Natural killer cell treated with Interleukin-12 subunit alpha and Interleukin-12 subunit beta and Interleukin-15 and Interleukin-18, amount 100 ng/mL, for 72 hours (primary cell): ENCODE measurements at regions not wholly inside any gene's neighbourhood (a gene's known extent, or its start where the extent isn't known, plus 50 kb on each side); places are given as distances from the start of the nearest gene placed in this dataset.

Experiments used
- ATAC-seq, 2 donors: fragments of 150-1000 bp; cut with Tn5 transposase in 1 of 2; sonication (Bioruptor Pico), chemical (Tn5 transposase) in 1 of 2; 2 replicates each; pipeline ENCODE4 v1.10.0; 2021
- DNase-seq: peaks from one replicate; pipeline ENCODE4 v3.0.0; 2022; ENCODE audit warnings: low spot score
- H3K27ac Mint-ChIP-seq, 2 donors: 1 replicate in 1 of 2; 2 replicates in 1 of 2; pipeline ENCODE4 v1.8.0; 2022; ENCODE audit warnings: mixed read lengths in 2 of 2, mild to moderate bottlenecking in 1 of 2, moderate library complexity in 1 of 2
- H3K27me3 Mint-ChIP-seq, 2 donors: 1 replicate in 1 of 2; 2 replicates in 1 of 2; pipeline ENCODE4 v1.8.0; 2022; ENCODE audit warnings: mixed read lengths in 2 of 2
- H3K36me3 Mint-ChIP-seq: one replicate; pipeline ENCODE4 v1.8.0; 2022; ENCODE audit warnings: mixed read lengths
- H3K4me1 Mint-ChIP-seq, 2 donors: 1 replicate in 1 of 2; 2 replicates in 1 of 2; pipeline ENCODE4 v1.8.0; 2022; ENCODE audit warnings: low read depth in 2 of 2, mixed read lengths in 2 of 2, mild to moderate bottlenecking in 1 of 2
- H3K4me3 Mint-ChIP-seq: one replicate; pipeline ENCODE4 v1.8.0; 2022; ENCODE audit warnings: mixed read lengths
- H3K9me3 Mint-ChIP-seq: 2 replicates; pipeline ENCODE4 v1.8.0; 2022; ENCODE audit warnings: mixed read lengths

GRCh38 chr5:125348936-125349831 is 602.7 kb upstream of the ZNF608 start:
- Mint-ChIP-seq H3K27ac (no peak overlapping the region), H3K4me3 (no peak overlapping the region), H3K9me3 (peaks cover 8% of the 10 kb centered on the region), H3K27me3 (peaks cover 6 to 9% of the 10 kb centered on the region in 2 donors), H3K4me1 (peaks cover 0 to 3% of the 10 kb centered on the region in 2 donors), H3K36me3 (no peaks in the 10 kb centered on the region)
- no peak for DNase-seq
- no peak for ATAC-seq

GRCh38 chr5:125357660-125358059 is 611.2 kb upstream of the ZNF608 start:
- ATAC-seq, result no peak

GRCh38 chr5:125365747-125366146 is 619.3 kb upstream of the ZNF608 start:
- Mint-ChIP-seq H3K27me3 (no peaks in the 10 kb centered on the region), H3K4me3 (no peak overlapping the region), H3K27ac (no peak overlapping the region), H3K36me3 (peaks cover 4% of the 10 kb centered on the region), H3K9me3 (peaks cover 6% of the 10 kb centered on the region), H3K4me1 (no peaks in the 10 kb centered on the region)
- no peak for DNase-seq
- ATAC-seq, result no peak

More at GRCh38 chr5:125357660-125358059, 611.2 kb upstream of the ZNF608 start:
- Mint-ChIP-seq H3K27ac (no peak overlapping the region), H3K36me3 (peaks cover 11% of the 10 kb centered on the region), H3K27me3 (peaks cover 4 to 6% of the 10 kb centered on the region in 2 donors), H3K4me1 (no peaks in the 10 kb centered on the region), H3K9me3 (peaks cover 20% of the 10 kb centered on the region), H3K4me3 (no peak overlapping the region)
- no peak for DNase-seq

- DNase-seq (no peak), ATAC-seq (no peak)
- Mint-ChIP-seq H3K4me3 (no peak overlapping the region), H3K9me3 (peaks cover 6% of the 10 kb centered on the region), H3K36me3 (peaks cover 4% of the 10 kb centered on the region), H3K27me3 (no peaks in the 10 kb centered on the region), H3K4me1 (no peaks in the 10 kb centered on the region), H3K27ac (no peak overlapping the region)
Measured at GRCh38 chr5:125367702-125368101, 621.3 kb upstream of the ZNF608 start.

GRCh38 chr5:125370461-125371205 is 624.2 kb upstream of the ZNF608 start:
- H3K27ac Mint-ChIP-seq, result no peak overlapping the region
- peaks cover 4% of the 10 kb centered on the region for H3K36me3 Mint-ChIP-seq
- H3K4me1 Mint-ChIP-seq, result no peaks in the 10 kb centered on the region
- ATAC-seq (no peak), DNase-seq (no peak)
- no peaks in the 10 kb centered on the region for H3K27me3 Mint-ChIP-seq
- H3K9me3 Mint-ChIP-seq, result peaks cover 6% of the 10 kb centered on the region
- H3K4me3 Mint-ChIP-seq, result no peak overlapping the region

GRCh38 chr5:125372694-125373631 is 626.5 kb upstream of the ZNF608 start:
- H3K4me3 Mint-ChIP-seq, result no peak overlapping the region
- no peaks in the 10 kb centered on the region for H3K9me3 Mint-ChIP-seq
- no peaks in the 10 kb centered on the region for H3K27me3 Mint-ChIP-seq
- DNase-seq, result no peak
- H3K36me3 Mint-ChIP-seq, result no peaks in the 10 kb centered on the region
- H3K4me1 Mint-ChIP-seq, result no peaks in the 10 kb centered on the region
- H3K27ac Mint-ChIP-seq, result no peak overlapping the region
- no peak for ATAC-seq

- H3K36me3 Mint-ChIP-seq, result no peaks in the 10 kb centered on the region
- no peak for ATAC-seq
- H3K27me3 Mint-ChIP-seq, result no peaks in the 10 kb centered on the region
- DNase-seq, result no peak
- H3K4me3 Mint-ChIP-seq, result no peak overlapping the region
- no peaks in the 10 kb centered on the region for H3K9me3 Mint-ChIP-seq
- H3K27ac Mint-ChIP-seq, result no peak overlapping the region
- H3K4me1 Mint-ChIP-seq, result no peaks in the 10 kb centered on the region
Measured at GRCh38 chr5:125375143-125375542, 628.7 kb upstream of the ZNF608 start.

GRCh38 chr5:125376059-125376641 is 629.7 kb upstream of the ZNF608 start:
- Mint-ChIP-seq H3K36me3 (no peaks in the 10 kb centered on the region), H3K27me3 (no peaks in the 10 kb centered on the region), H3K27ac (no peak overlapping the region), H3K4me1 (no peaks in the 10 kb centered on the region), H3K9me3 (no peaks in the 10 kb centered on the region), H3K4me3 (no peak overlapping the region)
- no peak for ATAC-seq
- DNase-seq, result no peak

GRCh38 chr5:125377141-125377540 is 630.7 kb upstream of the ZNF608 start:
- Mint-ChIP-seq H3K36me3 (no peaks in the 10 kb centered on the region), H3K4me3 (no peak overlapping the region), H3K9me3 (peaks cover 3% of the 10 kb centered on the region), H3K27me3 (no peaks in the 10 kb centered on the region), H3K27ac (no peak overlapping the region), H3K4me1 (no peaks in the 10 kb centered on the region)
- ATAC-seq, result no peak
- DNase-seq, result no peak

GRCh38 chr5:125381290-125381689 is 634.9 kb upstream of the ZNF608 start:
- H3K4me1 Mint-ChIP-seq, result no peaks in the 10 kb centered on the region
- H3K4me3 Mint-ChIP-seq, result no peak overlapping the region
- no peak for DNase-seq
- peaks cover 3% of the 10 kb centered on the region for H3K9me3 Mint-ChIP-seq
- no peaks in the 10 kb centered on the region for H3K27me3 Mint-ChIP-seq
- no peak for ATAC-seq
- no peaks in the 10 kb centered on the region for H3K36me3 Mint-ChIP-seq
- no peak overlapping the region for H3K27ac Mint-ChIP-seq

- no peaks in the 10 kb centered on the region for H3K36me3 Mint-ChIP-seq
- ATAC-seq (no peak), DNase-seq (no peak)
- no peaks in the 10 kb centered on the region for H3K27me3 Mint-ChIP-seq
- H3K4me1 Mint-ChIP-seq, result no peaks in the 10 kb centered on the region
- H3K9me3 Mint-ChIP-seq, result peaks cover 3% of the 10 kb centered on the region
- H3K27ac Mint-ChIP-seq, result no peak overlapping the region
- no peak overlapping the region for H3K4me3 Mint-ChIP-seq
Measured at GRCh38 chr5:125384071-125384470, 637.6 kb upstream of the ZNF608 start.

GRCh38 chr5:125390326-125390725 is 643.9 kb upstream of the ZNF608 start:
- no peak overlapping the region for H3K4me3 Mint-ChIP-seq
- ATAC-seq (no peak), DNase-seq (no peak)
- no peak overlapping the region for H3K27ac Mint-ChIP-seq
- peaks cover 0 to 4% of the 10 kb centered on the region in 2 donors for H3K4me1 Mint-ChIP-seq
- peaks cover 0 to 3% of the 10 kb centered on the region in 2 donors for H3K27me3 Mint-ChIP-seq
- H3K9me3 Mint-ChIP-seq, result peaks cover 14% of the 10 kb centered on the region
- H3K36me3 Mint-ChIP-seq, result peaks cover 4% of the 10 kb centered on the region

- Mint-ChIP-seq H3K9me3 (peaks cover 16% of the 10 kb centered on the region), H3K36me3 (peaks cover 4% of the 10 kb centered on the region), H3K27ac (no peak overlapping the region), H3K4me3 (no peak overlapping the region), H3K4me1 (peaks cover 0 to 4% of the 10 kb centered on the region in 2 donors), H3K27me3 (peaks cover 0 to 3% of the 10 kb centered on the region in 2 donors)
- ATAC-seq (no peak), DNase-seq (no peak)
Measured at GRCh38 chr5:125393221-125393815, 646.9 kb upstream of the ZNF608 start.
